ENCODE measurements at regions not wholly inside any gene's neighbourhood (a gene's known extent, or its start where the extent isn't known, plus 50 kb on each side); places are given as distances from the start of the nearest gene placed in this dataset.

DNA sequence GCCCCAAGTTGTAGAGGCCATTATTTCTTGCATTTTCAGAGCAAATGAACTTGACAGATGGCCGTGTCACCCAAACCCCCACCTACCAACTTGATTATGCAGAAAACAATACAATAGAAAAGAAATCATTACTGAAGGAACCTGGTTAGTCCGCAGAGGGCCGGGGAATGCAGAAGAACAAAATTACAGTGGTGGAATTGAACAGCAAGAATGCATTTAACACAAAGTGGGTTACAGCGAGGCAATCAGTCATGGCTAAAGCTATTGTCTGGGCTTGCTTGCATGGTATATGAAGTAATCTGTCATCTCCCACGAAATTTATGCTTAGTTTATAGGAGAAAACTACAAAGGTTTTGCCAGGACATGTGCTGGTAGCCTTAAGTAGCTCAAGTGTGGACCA, 238.3 kb upstream of the IRX1 start:
- no peak for TF ChIP-seq CREB1 (CRISPR knock-in tag; IDR thresholded peaks at IDR 0.05)
- TF ChIP-seq ESRRA (CRISPR knock-in tag; IDR thresholded peaks at IDR 0.05; ENCODE audit: borderline replicate concordance) = no peak
- TF ChIP-seq CTCF (IDR thresholded peaks at IDR 0.05) = no peak
- TF ChIP-seq ZNF138 (CRISPR knock-in tag; conservative IDR thresholded peaks at IDR 0.05) = no peak
- TF ChIP-seq, protein P1, sequence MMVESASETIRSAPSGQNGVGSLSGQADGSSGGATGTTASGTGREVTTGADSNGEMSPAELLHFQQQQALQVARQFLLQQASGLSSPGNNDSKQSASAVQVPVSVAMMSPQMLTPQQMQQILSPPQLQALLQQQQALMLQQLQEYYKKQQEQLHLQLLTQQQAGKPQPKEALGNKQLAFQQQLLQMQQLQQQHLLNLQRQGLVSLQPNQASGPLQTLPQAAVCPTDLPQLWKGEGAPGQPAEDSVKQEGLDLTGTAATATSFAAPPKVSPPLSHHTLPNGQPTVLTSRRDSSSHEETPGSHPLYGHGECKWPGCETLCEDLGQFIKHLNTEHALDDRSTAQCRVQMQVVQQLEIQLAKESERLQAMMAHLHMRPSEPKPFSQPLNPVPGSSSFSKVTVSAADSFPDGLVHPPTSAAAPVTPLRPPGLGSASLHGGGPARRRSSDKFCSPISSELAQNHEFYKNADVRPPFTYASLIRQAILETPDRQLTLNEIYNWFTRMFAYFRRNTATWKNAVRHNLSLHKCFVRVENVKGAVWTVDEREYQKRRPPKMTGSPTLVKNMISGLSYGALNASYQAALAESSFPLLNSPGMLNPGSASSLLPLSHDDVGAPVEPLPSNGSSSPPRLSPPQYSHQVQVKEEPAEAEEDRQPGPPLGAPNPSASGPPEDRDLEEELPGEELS (CRISPR knock-in tag; IDR thresholded peaks at IDR 0.05) = no peak
- TF ChIP-seq, protein P2, sequence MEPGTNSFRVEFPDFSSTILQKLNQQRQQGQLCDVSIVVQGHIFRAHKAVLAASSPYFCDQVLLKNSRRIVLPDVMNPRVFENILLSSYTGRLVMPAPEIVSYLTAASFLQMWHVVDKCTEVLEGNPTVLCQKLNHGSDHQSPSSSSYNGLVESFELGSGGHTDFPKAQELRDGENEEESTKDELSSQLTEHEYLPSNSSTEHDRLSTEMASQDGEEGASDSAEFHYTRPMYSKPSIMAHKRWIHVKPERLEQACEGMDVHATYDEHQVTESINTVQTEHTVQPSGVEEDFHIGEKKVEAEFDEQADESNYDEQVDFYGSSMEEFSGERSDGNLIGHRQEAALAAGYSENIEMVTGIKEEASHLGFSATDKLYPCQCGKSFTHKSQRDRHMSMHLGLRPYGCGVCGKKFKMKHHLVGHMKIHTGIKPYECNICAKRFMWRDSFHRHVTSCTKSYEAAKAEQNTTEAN (CRISPR knock-in tag; IDR thresholded peaks at IDR 0.05) = no peak
- no peak for TF ChIP-seq PREB (CRISPR knock-in tag; IDR thresholded peaks at IDR 0.05; ENCODE audit: borderline replicate concordance)

Measured in WTC11 (cell line).